Neural progenitor cell (in vitro differentiated cells): ENCODE measurements at regions not wholly inside any gene's neighbourhood (a gene's known extent, or its start where the extent isn't known, plus 50 kb on each side); places are given as distances from the start of the nearest gene placed in this dataset.

ENCODE experiments used
- DNase-seq: peaks from one replicate; pipeline ENCODE4 v3.0.0-alpha.2; 2016; ENCODE audit warnings: low spot score
- H2AFZ ChIP-seq: fragments of 200-600 bp; sonication (generic); replicated peaks from 2 replicates; pipeline ENCODE4 v1.6.1; 2016; ENCODE audit warnings: antibody characterized with exemption
- H3F3A ChIP-seq: fragments of 200-600 bp; sonication (generic); 2 replicates; pipeline ENCODE4 v1.6.1; 2016; ENCODE audit warnings: antibody characterized with exemption, low read depth
- H3K27ac ChIP-seq: fragments of 200-600 bp; sonication (generic); 2 replicates; pipeline ENCODE4 v1.5.1; 2016; ENCODE audit warnings: mild to moderate bottlenecking
- H3K27me3 ChIP-seq: fragments of 200-600 bp; sonication (generic); 2 replicates; pipeline ENCODE4 v1.6.1; 2016; ENCODE audit warnings: mild to moderate bottlenecking, moderate library complexity
- H3K36me3 ChIP-seq: fragments of 200-600 bp; sonication (generic); 2 replicates; pipeline ENCODE4 v1.5.1; 2016
- H3K4me1 ChIP-seq: fragments of 200-600 bp; sonication (generic); 2 replicates; pipeline ENCODE4 v1.6.1; 2016; ENCODE audit warnings: mixed run types
- H3K4me2 ChIP-seq: fragments of 200-600 bp; sonication (generic); 2 replicates; pipeline ENCODE4 v1.6.1; 2016
- H3K4me3 ChIP-seq: fragments of 200-600 bp; sonication (generic); 2 replicates; pipeline ENCODE4 v1.5.1; 2016
- H3K79me2 ChIP-seq: fragments of 200-600 bp; sonication (generic); 2 replicates; pipeline ENCODE4 v1.6.1; 2016; ENCODE audit warnings: low read depth
- H3K9ac ChIP-seq: fragments of 200-600 bp; sonication (generic); 2 replicates; pipeline ENCODE4 v1.6.1; 2016
- H3K9me3 ChIP-seq: fragments of 200-600 bp; sonication (generic); 2 replicates; pipeline ENCODE4 v1.5.1; 2016; ENCODE audit warnings: low read depth
- H4K20me1 ChIP-seq: fragments of 200-600 bp; sonication (generic); 2 replicates; pipeline ENCODE4 v1.6.1; 2016; ENCODE audit warnings: low read depth
- H3K27ac Mint-ChIP-seq: 3 replicates; pipeline ENCODE4 v1.8.0; 2021; ENCODE audit warnings: mixed read lengths
- H3K27me3 Mint-ChIP-seq: 2 replicates; pipeline ENCODE4 v1.8.0; 2022; ENCODE audit warnings: low read depth, mild to moderate bottlenecking, inconsistent platforms, moderate library complexity, mixed read lengths; ENCODE audit not compliant: insufficient read depth
- H3K36me3 Mint-ChIP-seq: 3 replicates; pipeline ENCODE4 v1.8.0; 2021; ENCODE audit warnings: mixed read lengths
- H3K4me1 Mint-ChIP-seq: 3 replicates; pipeline ENCODE4 v1.8.0; 2021; ENCODE audit warnings: mixed read lengths
- H3K4me3 Mint-ChIP-seq: 3 replicates; pipeline ENCODE4 v1.8.0; 2021; ENCODE audit warnings: mild to moderate bottlenecking, moderate library complexity, mixed read lengths
- H3K9me3 Mint-ChIP-seq: 3 replicates; pipeline ENCODE4 v1.8.0; 2020; ENCODE audit warnings: mixed read lengths
- CTCF ChIP-seq: fragments of 200-600 bp; sonication (generic); IDR thresholded peaks from 2 replicates; pipeline ENCODE4 v1.5.1; 2017; ENCODE audit warnings: antibody characterized with exemption, mild to moderate bottlenecking
- EZH2 ChIP-seq: fragments of 200-600 bp; sonication (generic); IDR thresholded peaks from 2 replicates; pipeline ENCODE4 v1.6.1; 2017; ENCODE audit warnings: antibody characterized with exemption, mild to moderate bottlenecking, moderate library complexity
- EZH2phosphoT487 ChIP-seq: fragments of 200-600 bp; sonication (generic); IDR thresholded peaks from 2 replicates; pipeline ENCODE4 v1.6.1; 2017; ENCODE audit warnings: antibody characterized with exemption

- Histone ChIP-seq H3K9ac (no peak overlapping the region), H2AFZ (no peak overlapping the region), H3K79me2 (no peaks in the 10 kb centered on the region), H3K4me3 (no peak overlapping the region), H3K27me3 (no peaks in the 10 kb centered on the region), H3K36me3 (no peaks in the 10 kb centered on the region), H3K27ac (no peak overlapping the region), H3F3A (peaks cover 28% of the 10 kb centered on the region), H3K9me3 (no peaks in the 10 kb centered on the region), H3K4me2 (peak overlapping the region; percentile 48), H4K20me1 (no peaks in the 10 kb centered on the region), H3K4me1 (peaks cover 37% of the 10 kb centered on the region)
- H3K27ac Mint-ChIP-seq: peak overlapping the region; percentile 16
- H3K4me1 Mint-ChIP-seq: peaks cover 21% of the 10 kb centered on the region
- H3K4me3 Mint-ChIP-seq: no peak overlapping the region
- peaks cover 16% of the 10 kb centered on the region for H3K36me3 Mint-ChIP-seq
- H3K27me3 Mint-ChIP-seq: peaks cover 3% of the 10 kb centered on the region
- H3K9me3 Mint-ChIP-seq: peaks cover 13% of the 10 kb centered on the region
- peak; percentile 26 for DNase-seq
- TF ChIP-seq EZH2: no peak
- no peak for TF ChIP-seq CTCF
- TF ChIP-seq EZH2phosphoT487: no peak
These were observed 159.3 kb upstream of the NR2F2 start for GRCh38 chr15:96170979-96171739.

GRCh38 chr15:96171853-96172296 is 158.6 kb upstream of the NR2F2 start:
- H3K27me3 Mint-ChIP-seq: peaks cover 3% of the 10 kb centered on the region
- peaks cover 14% of the 10 kb centered on the region for H3K4me1 Mint-ChIP-seq
- peaks cover 13% of the 10 kb centered on the region for H3K9me3 Mint-ChIP-seq
- H3K4me3 Mint-ChIP-seq: no peak overlapping the region
- Histone ChIP-seq H3K4me3 (no peak overlapping the region), H3K79me2 (no peaks in the 10 kb centered on the region), H3K27me3 (no peaks in the 10 kb centered on the region), H4K20me1 (no peaks in the 10 kb centered on the region), H3K36me3 (no peaks in the 10 kb centered on the region), H3K27ac (no peak overlapping the region), H3K4me1 (peaks cover 29% of the 10 kb centered on the region), H3F3A (peaks cover 20% of the 10 kb centered on the region), H3K9ac (no peak overlapping the region), H2AFZ (no peak overlapping the region), H3K4me2 (peak overlapping the region; percentile 48), H3K9me3 (no peaks in the 10 kb centered on the region)
- DNase-seq: peak; percentile 21
- TF ChIP-seq EZH2phosphoT487 (no peak), CTCF (no peak), EZH2 (no peak)
- no peak overlapping the region for H3K27ac Mint-ChIP-seq
- peaks cover 16% of the 10 kb centered on the region for H3K36me3 Mint-ChIP-seq

GRCh38 chr15:96172417-96172816 is 158.1 kb upstream of the NR2F2 start:
- Histone ChIP-seq H3K9me3 (no peaks in the 10 kb centered on the region), H3K36me3 (no peaks in the 10 kb centered on the region), H3K27ac (no peak overlapping the region), H2AFZ (no peak overlapping the region), H3K79me2 (no peaks in the 10 kb centered on the region), H3K9ac (no peak overlapping the region), H3K4me1 (peaks cover 26% of the 10 kb centered on the region), H3K4me2 (peak overlapping the region; percentile 48), H3F3A (peaks cover 15% of the 10 kb centered on the region), H3K27me3 (no peaks in the 10 kb centered on the region), H3K4me3 (no peak overlapping the region), H4K20me1 (no peaks in the 10 kb centered on the region)
- peaks cover 12% of the 10 kb centered on the region for H3K4me1 Mint-ChIP-seq
- no peak for TF ChIP-seq EZH2
- no peak for TF ChIP-seq EZH2phosphoT487
- TF ChIP-seq CTCF: no peak
- H3K36me3 Mint-ChIP-seq: peaks cover 16% of the 10 kb centered on the region
- H3K9me3 Mint-ChIP-seq: peaks cover 13% of the 10 kb centered on the region
- no peak overlapping the region for H3K27ac Mint-ChIP-seq
- DNase-seq: no peak
- H3K4me3 Mint-ChIP-seq: no peak overlapping the region
- H3K27me3 Mint-ChIP-seq: peaks cover 3% of the 10 kb centered on the region
